Activated T-helper 9 cell treated with anti-CD3 and anti-CD28 coated beads, Interleukin-2, amount 50 U/mL, for 16 hours (primary cell): ENCODE measurements at regions not wholly inside any gene's neighbourhood (a gene's known extent, or its start where the extent isn't known, plus 50 kb on each side); places are given as distances from the start of the nearest gene placed in this dataset.

Source experiments
- DNase-seq: peaks from one replicate; pipeline ENCODE4 v3.0.0-alpha.2; 2020; ENCODE audit warnings: low read depth

- no peak for DNase-seq
Measured at GRCh38 chr11:81022057-81022456, 1581.2 kb upstream of the TENM4 start.

GRCh38 chr11:81010631-81011030 is 1569.8 kb upstream of the TENM4 start:
- DNase-seq, result no peak

DNA sequence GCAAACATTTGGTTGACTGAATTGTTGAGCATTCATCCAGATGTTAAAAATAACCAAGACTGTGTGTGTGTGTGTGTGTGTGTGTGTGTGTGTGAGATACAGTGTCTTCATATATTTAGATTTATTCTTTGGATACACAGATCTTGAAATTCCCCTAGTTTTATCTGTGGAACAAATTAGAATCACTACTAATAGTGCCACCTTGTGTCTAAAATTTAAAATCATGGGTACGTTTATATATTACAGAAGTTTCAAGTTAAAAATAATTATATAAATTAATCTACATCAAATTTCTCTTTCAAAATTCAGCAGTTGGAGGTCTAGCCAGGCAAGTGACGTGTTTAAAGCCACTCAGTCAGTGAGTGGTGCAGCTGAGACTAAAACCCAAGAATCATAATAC is 1566.2 kb upstream of the TENM4 start:
- no peak for DNase-seq

DNA sequence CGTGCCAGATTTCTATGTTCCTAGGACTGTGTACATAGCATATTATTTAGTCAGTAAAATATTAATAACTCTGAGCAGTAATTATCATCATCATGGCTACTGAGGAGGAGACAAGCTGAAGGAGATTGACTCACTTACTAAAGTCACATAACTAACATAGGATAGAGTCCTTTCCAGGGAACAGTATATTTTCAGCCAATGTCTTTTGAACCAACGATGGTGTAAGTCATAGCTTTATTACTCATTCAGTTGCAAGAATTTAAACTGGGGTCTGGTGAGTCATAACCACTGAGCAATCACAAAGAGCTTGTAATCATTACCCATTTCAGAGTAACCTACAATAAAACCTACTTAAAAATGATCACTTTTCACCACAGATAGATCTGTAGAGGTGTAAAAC is 1564.8 kb upstream of the TENM4 start:
- no peak for DNase-seq

- no peak for DNase-seq
Measured at GRCh38 chr11:81004576-81004975, 1563.7 kb upstream of the TENM4 start.

- no peak for DNase-seq
Measured at GRCh38 chr11:81002374-81002773, 1561.5 kb upstream of the TENM4 start.

DNA sequence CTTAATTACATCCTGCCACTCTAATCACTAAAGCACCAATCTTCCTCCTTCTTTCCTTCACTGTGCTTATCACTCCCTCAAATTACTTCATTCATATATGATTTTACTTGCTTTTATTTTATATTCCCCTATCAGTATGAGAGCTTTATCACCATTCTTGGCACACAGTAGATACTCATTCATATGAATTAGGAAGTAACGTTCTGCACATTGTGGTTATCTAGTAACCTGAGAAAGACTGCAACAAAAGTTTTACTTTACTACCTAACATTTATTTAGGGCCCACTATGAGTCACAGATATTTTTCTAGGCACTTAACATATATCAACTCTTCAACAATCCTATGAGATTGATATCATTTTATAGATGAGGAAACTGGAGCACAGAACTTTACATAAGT is 1559.9 kb upstream of the TENM4 start:
- no peak for DNase-seq

- DNase-seq, result no peak
Measured at GRCh38 chr11:81000334-81000733, 1559.5 kb upstream of the TENM4 start.

GRCh38 chr11:80995523-80995922 is 1554.7 kb upstream of the TENM4 start:
- no peak for DNase-seq

GRCh38 chr11:80993536-80993935 is 1552.7 kb upstream of the TENM4 start:
- no peak for DNase-seq

GRCh38 chr11:80990885-80991284 is 1550.1 kb upstream of the TENM4 start:
- DNase-seq, result no peak

DNA sequence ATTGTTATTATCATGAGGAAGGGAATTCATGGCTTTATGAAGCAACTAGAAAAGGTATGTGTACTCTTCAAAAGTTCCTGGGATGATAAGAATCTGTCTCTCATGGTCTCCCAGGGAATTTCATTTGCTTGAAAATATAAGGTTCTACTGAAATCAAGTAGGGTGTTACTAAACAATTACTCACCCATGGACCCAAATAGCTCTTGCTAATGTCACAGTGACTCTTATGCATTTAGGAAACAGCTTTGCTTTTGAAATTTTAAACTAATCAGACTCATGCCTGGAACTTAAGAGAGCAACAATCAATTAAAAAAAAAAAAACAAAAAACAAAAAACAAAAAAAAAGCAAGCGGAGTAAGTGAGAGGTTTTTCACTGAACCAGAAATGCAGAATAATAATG is 1546.3 kb upstream of the TENM4 start:
- no peak for DNase-seq

GRCh38 chr11:80986421-80987074 is 1545.7 kb upstream of the TENM4 start:
- no peak for DNase-seq

- no peak for DNase-seq
Measured at GRCh38 chr11:80980227-80980626, 1539.4 kb upstream of the TENM4 start.

DNA sequence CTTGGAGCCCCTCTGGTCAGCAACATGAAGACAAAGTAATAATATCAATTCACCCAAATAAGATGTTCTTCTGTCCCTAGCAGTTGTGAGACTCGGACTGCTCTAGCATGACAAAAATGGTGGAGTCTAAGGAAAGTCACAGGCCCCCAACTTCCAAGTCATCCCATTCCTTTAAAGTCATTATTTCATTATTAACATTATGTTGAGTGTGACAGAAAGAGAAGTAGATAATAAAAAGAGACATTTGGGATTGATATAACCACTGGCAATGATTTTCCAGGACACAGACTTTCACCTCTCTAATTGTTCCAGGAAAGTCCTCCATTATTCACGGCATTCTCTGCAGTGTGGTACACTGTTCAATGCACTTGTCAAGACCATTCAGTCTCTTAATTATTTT is 1533.0 kb upstream of the TENM4 start:
- DNase-seq, result no peak

GRCh38 chr11:80970037-80970436 is 1529.2 kb upstream of the TENM4 start:
- no peak for DNase-seq

DNA sequence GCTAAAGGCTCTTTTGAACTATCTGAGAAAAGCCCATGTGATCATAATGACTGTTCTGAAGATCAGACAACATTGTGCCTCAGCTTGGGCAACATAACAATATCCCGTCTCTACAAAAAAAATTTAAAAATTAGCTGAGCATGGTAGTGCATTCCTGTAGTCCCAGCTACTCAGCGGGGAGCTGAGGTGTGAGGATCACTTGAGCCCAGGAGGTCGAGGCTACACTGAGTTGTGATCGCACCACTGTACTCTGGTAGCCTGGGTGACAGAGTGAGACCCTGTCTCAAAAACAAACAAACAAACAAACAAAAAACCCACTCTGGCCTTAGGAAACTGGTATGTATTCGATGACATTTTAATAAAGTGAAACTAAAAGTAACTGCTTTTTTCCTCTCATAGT is 1526.8 kb upstream of the TENM4 start:
- DNase-seq, result no peak

- no peak for DNase-seq
Measured at GRCh38 chr11:80960381-80961029, 1519.7 kb upstream of the TENM4 start.

GRCh38 chr11:80959751-80960150 is 1518.9 kb upstream of the TENM4 start:
- DNase-seq, result no peak

DNA sequence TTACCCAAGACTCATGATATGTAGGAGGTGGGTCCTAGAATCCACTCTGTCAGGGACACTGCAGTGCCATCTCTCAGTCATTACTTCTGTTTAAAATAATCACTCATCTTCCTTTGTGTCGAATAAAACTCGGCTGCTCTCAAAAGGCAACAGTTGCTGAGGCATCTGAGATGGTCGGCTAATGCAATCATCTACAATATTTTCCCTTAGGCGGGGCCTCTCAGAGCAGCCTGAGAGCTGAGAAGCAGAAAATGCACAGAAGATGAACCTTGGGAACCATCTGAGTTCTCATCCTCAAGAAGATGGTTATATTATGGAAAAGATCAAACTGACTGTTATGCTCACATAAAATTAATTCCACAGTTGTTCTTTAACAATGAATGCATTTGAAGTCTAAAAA is 1518.2 kb upstream of the TENM4 start:
- no peak for DNase-seq

DNA sequence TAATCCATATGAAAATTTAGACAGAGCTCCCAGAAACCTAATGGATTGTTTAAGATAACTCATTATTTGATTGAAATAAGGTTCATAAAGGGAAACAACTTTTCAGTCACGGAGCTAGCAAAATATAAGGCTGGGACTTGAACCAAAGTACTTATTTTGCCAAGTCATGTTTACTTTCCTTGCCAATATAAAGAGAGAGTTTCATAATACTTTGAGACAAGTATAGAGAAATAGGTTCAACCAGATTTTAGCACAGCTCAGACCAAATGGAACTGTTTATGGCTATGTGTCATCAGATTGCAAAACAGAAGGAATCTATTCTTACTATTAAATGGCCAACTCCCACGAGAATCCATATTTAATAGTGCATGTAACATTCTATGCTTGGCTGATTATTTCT is 1517.5 kb upstream of the TENM4 start:
- no peak for DNase-seq

DNA sequence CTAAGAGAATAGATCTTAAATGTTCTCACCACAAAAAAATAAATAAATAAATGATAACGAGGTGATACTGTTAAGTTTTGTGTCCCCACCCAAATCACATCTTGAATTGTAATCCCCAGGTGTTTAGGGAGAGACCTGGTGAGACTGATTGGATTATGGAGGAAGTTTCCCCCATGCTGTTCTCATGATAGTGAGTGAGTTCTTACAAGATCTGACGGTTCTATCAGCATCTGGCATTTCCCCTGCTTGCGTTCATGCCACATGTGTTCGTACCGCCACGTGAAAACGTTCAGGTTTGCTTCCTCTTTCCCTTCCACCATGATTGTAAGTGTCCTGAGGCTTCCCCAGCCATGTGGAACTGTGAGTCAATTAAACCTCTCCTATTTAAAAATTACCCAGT is 1514.8 kb upstream of the TENM4 start:
- DNase-seq, result no peak

DNA sequence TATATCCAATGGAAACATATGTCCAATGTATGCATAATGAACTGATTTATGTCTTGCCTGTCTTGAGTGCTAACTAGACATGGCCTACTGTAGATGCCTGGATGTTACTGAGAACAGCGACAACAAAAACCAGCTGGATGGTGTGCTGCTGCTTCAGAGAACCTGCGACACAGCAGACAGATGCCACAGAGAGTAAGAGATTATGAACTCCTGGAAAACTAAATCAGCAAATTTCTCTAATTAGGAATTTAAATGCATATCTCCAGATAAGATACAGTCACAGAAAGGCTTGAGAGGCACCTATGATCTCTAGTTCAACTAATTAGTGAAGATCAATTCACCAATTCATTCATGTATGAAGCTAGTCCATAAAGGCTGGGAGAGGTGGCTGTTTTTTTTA is 1508.0 kb upstream of the TENM4 start:
- DNase-seq, result no peak

DNA sequence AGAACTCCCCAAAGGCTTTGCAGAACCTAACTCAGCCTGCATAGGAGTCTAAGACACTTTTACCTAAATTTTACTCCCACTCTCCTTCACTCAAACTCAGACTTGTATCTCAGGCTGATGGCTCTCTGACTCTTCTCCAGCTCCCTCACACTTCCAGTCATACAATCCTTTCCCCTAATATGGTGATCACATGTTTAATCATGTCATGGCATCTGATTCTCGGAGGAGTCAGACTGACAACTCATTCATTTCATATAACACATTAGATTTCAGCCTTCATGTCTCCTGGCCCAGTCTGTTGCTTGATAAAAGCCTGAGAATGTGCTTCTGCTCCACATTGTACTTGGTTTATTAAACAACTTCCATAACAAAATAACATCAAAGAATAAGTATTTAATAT is 1503.9 kb upstream of the TENM4 start:
- no peak for DNase-seq
